Heart left ventricle (tissue), 13 donors: ENCODE measurements at regions not wholly inside any gene's neighbourhood (a gene's known extent, or its start where the extent isn't known, plus 50 kb on each side); places are given as distances from the start of the nearest gene placed in this dataset.

ENCODE experiments used
- POLR2A ChIP-seq, 2 donors: fragments of 450-650 bp; IDR thresholded peaks; one replicate each; pipeline ENCODE4 v1.6.1; 2017; ENCODE audit warnings: antibody characterized with exemption in 2 of 2, mild to moderate bottlenecking in 2 of 2, moderate library complexity in 2 of 2
- TF ChIP-seq, protein P1 (sequence below), 12 donors: fragments of 200-600 bp; sonication (generic) in 4 of 12; IDR thresholded peaks; one replicate each; pipeline versions ENCODE4 v1.5.0 to v1.8.0; 2018 to 2022; ENCODE audit warnings: antibody characterized with exemption in 12 of 12, mild to moderate bottlenecking in 5 of 12
- donor health status: ischemic (EF 13 %, LVEDD 7.1; RV severe dilation, severe dysfunction).
- donor health status: DM: no; HTN: yes; CAD: no.
- donor health status: DM: no; HTN: no; CAD: no.
- donor health status: ischemic (EF 25% LVEDD 6.9; RV normal size, moderate dysfunction).
- donor health status: ischemic (EF 25% LVEDD 5.7; RV mildly dilated, moderate dysfunction).
- donor health status: ischemic (EF 35%, LVEDD 5.7; RV mildly dilated, moderate dysfunction).
- donor health status: nonischemic (EF 11% LVEDD 7.7; RV severe dilation, severe dysfunction).
- donor health status: DM: yes; HTN: yes; CAD: no.
- donor health status: PGD.
- donor health status: ischemic (EF 29% LVEDD 5.4; RV normal size, mild dysfunction).
- donor health status: nonischemic (EF 23%, LVEDD 6.1; RV moderate dilation, normal function).

DNA sequence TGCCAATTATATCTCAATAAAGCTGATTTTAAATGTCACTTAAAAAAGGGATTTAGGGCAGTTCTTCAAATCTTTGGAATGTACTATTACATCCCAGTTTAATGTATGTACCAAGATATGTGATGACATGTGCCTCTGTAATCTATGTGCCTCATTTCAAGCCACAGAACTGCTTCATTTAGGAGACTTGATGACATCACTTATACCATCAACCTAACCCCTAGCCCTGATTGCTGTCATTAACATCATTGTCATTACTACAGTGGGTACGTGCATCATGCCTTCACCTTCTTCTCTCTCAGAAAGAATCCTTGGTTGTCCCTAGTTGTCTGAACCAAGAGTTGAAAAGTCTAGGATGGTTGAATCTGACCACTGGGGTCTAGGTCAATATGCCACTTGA lies 134.3 kb upstream of the RAB11FIP2 start:
- TF ChIP-seq, protein P1, sequence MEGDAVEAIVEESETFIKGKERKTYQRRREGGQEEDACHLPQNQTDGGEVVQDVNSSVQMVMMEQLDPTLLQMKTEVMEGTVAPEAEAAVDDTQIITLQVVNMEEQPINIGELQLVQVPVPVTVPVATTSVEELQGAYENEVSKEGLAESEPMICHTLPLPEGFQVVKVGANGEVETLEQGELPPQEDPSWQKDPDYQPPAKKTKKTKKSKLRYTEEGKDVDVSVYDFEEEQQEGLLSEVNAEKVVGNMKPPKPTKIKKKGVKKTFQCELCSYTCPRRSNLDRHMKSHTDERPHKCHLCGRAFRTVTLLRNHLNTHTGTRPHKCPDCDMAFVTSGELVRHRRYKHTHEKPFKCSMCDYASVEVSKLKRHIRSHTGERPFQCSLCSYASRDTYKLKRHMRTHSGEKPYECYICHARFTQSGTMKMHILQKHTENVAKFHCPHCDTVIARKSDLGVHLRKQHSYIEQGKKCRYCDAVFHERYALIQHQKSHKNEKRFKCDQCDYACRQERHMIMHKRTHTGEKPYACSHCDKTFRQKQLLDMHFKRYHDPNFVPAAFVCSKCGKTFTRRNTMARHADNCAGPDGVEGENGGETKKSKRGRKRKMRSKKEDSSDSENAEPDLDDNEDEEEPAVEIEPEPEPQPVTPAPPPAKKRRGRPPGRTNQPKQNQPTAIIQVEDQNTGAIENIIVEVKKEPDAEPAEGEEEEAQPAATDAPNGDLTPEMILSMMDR (IDR thresholded peaks at IDR 0.05), result no peak
- no peak for TF ChIP-seq POLR2A (IDR thresholded peaks at IDR 0.05)
